GM12878 (cell line): ENCODE measurements at regions not wholly inside any gene's neighbourhood (a gene's known extent, or its start where the extent isn't known, plus 50 kb on each side); places are given as distances from the start of the nearest gene placed in this dataset.

ENCODE experiments used
- ATAC-seq: fragments of 200-7000 bp; cut with Tn5 transposase; 3 replicates; pipeline ENCODE4 v1.9.1; 2020; ENCODE audit warnings: mild to moderate bottlenecking, moderate library complexity
- BruUV-seq: library from RNA; stranded (reverse); fragments of 400-500 nt; replicated peaks from 2 replicates; lab custom pipeline; 2021; lab: Mats Ljungman, UMichigan
- CTCF ChIA-PET: fragments of 300-600 bp; sonication (Branson Sonifier 250); formaldehyde crosslinking; extraction: SDS; loops from one replicate; lab custom pipeline; 2021; ENCODE audit warnings: inconsistent platforms; lab: Yijun Ruan, JAX
- POLR2A ChIA-PET: fragments of 350-600 bp; formaldehyde crosslinking; extraction: SDS; loops from one replicate; lab custom pipeline; 2021; ENCODE audit warnings: inconsistent platforms; lab: Charles Lee
- RAD21 ChIA-PET: fragments of 300-600 bp; sonication (Branson Sonifier 250); formaldehyde crosslinking; loops from one replicate; lab custom pipeline; 2023; ENCODE audit warnings: antibody characterized with exemption; ENCODE audit not compliant: unreplicated experiment; lab: Charles Lee
- SMC1A ChIA-PET: fragments of 300-600 bp; sonication (Branson Sonifier 250); formaldehyde crosslinking; loops from one replicate; lab custom pipeline; 2023; ENCODE audit not compliant: unreplicated experiment, uncharacterized antibody; lab: Charles Lee
- DNase-seq: peaks from one replicate; pipeline ENCODE4 v3.0.0-alpha.2; 2011; ENCODE audit warnings: low read depth, low spot score
- FAIRE-seq: peaks from 3 replicates; lab custom pipeline; 2011; peaks lifted over from hg19 to GRCh38; lab: Jason Lieb, UNC
- H2AFZ ChIP-seq: 2 replicates; pipeline ENCODE4 v1.6.0; 2011; ENCODE audit warnings: low read depth, low read length, control low read depth; ENCODE audit not compliant: control insufficient read depth
- H3K27ac ChIP-seq: 2 replicates; pipeline ENCODE4 v1.5.1; 2011; ENCODE audit warnings: control low read depth; ENCODE audit not compliant: control insufficient read depth, insufficient read depth
- H3K27me3 ChIP-seq, 2 experiments: replicated peaks in 1 of 2; 2 replicates each; pipeline versions ENCODE4 v1.6.0 to v1.6.1; 2011; ENCODE audit warnings: low read length in 1 of 2; ENCODE audit not compliant: control insufficient read depth in 2 of 2, insufficient read depth in 2 of 2
- H3K36me3 ChIP-seq, 2 experiments: 2 replicates each; pipeline ENCODE4 v1.5.1; 2011; ENCODE audit warnings: low read length in 1 of 2; ENCODE audit not compliant: control insufficient read depth in 2 of 2, insufficient read depth in 2 of 2
- H3K4me1 ChIP-seq: 2 replicates; pipeline ENCODE4 v1.6.1; 2011; ENCODE audit warnings: mild to moderate bottlenecking, low read length, moderate library complexity, mixed read lengths; ENCODE audit not compliant: control insufficient read depth, insufficient read depth
- H3K4me2 ChIP-seq: 2 replicates; pipeline ENCODE4 v1.6.0; 2011; ENCODE audit warnings: control low read depth; ENCODE audit not compliant: control insufficient read depth, insufficient read depth
- H3K4me3 ChIP-seq: fragments of 200-600 bp; sonication (generic); 2 replicates; pipeline ENCODE4 v1.5.1; 2016
- H3K79me2 ChIP-seq: 2 replicates; pipeline ENCODE4 v1.6.0; 2011; ENCODE audit warnings: low read length; ENCODE audit not compliant: control insufficient read depth, insufficient read depth
- H3K9ac ChIP-seq: 2 replicates; pipeline ENCODE4 v1.8.0; 2011; ENCODE audit warnings: low read length, control low read depth, mixed read lengths; ENCODE audit not compliant: control insufficient read depth, insufficient read depth
- H3K9me3 ChIP-seq: replicated peaks from 3 replicates; pipeline ENCODE4 v1.5.1; 2011; ENCODE audit warnings: mild to moderate bottlenecking, low read length; ENCODE audit not compliant: control insufficient read depth, insufficient read depth
- H4K20me1 ChIP-seq: 2 replicates; pipeline ENCODE4 v1.6.0; 2011; ENCODE audit not compliant: control insufficient read depth, insufficient read depth
- CBX5 ChIP-seq: sonication (generic); IDR thresholded peaks from 2 replicates; pipeline ENCODE4 v1.6.1; 2016; ENCODE audit warnings: low read depth, moderate library complexity, mild to moderate bottlenecking, inconsistent platforms
- CREM ChIP-seq: IDR thresholded peaks from 2 replicates; pipeline ENCODE4 v1.6.1; 2014; ENCODE audit warnings: antibody characterized with exemption, low read depth
- E4F1 ChIP-seq: fragments of 450-650 bp; IDR thresholded peaks from 2 replicates; pipeline ENCODE4 v1.6.1; 2018; ENCODE audit warnings: borderline replicate concordance, mild to moderate bottlenecking; ENCODE audit not compliant: partially characterized antibody
- MTA2 ChIP-seq: fragments of 450-650 bp; IDR thresholded peaks from 2 replicates; pipeline ENCODE4 v1.6.1; 2016; ENCODE audit warnings: low read depth, mild to moderate bottlenecking, moderate library complexity
- POLR2AphosphoS5 ChIP-seq: IDR thresholded peaks from 2 replicates; pipeline ENCODE4 v1.6.1; 2011; ENCODE audit warnings: mild to moderate bottlenecking, low read length, inconsistent platforms
- SMARCA5 ChIP-seq: fragments of 450-650 bp; IDR thresholded peaks from 2 replicates; pipeline ENCODE4 v1.6.1; 2017; ENCODE audit warnings: mild to moderate bottlenecking
- ZBTB11 ChIP-seq: fragments of 450-650 bp; formaldehyde crosslinking; IDR thresholded peaks from 2 replicates; pipeline ENCODE4 v1.5.0; 2022; ENCODE audit warnings: mild to moderate bottlenecking, missing genetic modification characterization
- ZBTB33 ChIP-seq: fragments of 450-650 bp; IDR thresholded peaks from 2 replicates; pipeline ENCODE4 v1.6.1; 2017; ENCODE audit warnings: mild to moderate bottlenecking
- ZNF207 ChIP-seq: fragments of 450-650 bp; IDR thresholded peaks from 2 replicates; pipeline ENCODE4 v1.6.1; 2014; ENCODE audit warnings: antibody characterized with exemption, mild to moderate bottlenecking, borderline replicate concordance
- WGBS: methylation state at CpG from one replicate; pipeline ENCODE4 v1.1.6; 2016; ENCODE audit warnings: low lambda C conversion rate; ENCODE audit not compliant: insufficient replicate concordance, insufficient coverage; ENCODE audit errors: missing lambda C conversion rate; 5-methylcytosine and 5-hydroxymethylcytosine counted together
- in situ Hi-C: fragments of 300-500 bp; cut with MboI; formaldehyde crosslinking; loops from 9 replicates; pipeline ENCODE4 v1.14.3; 2018; ENCODE audit warnings: mixed read lengths
- intact Hi-C: fragments of 100-400 bp; cut with micrococcal nuclease; formaldehyde crosslinking; loops from one replicate; pipeline ENCODE4 v1.14.2; 2022; ENCODE audit not compliant: unreplicated experiment

GRCh38 chr14:25607192-25607591 lies 557.2 kb upstream of the STXBP6 start:
- FAIRE-seq = no peak

GRCh38 chr14:25602106-25602505 lies 552.2 kb upstream of the STXBP6 start:
- no peak overlapping the region for H2AFZ ChIP-seq
- H3K36me3 ChIP-seq = no peaks in the 10 kb centered on the region
- H3K9ac ChIP-seq = no peak overlapping the region
- POLR2A ChIA-PET = no interaction called here
- no peaks in the 10 kb centered on the region; the same call in 2 of the 3 replicates for H3K9me3 ChIP-seq
- no TSS peak for BruUV-seq
- no peaks in the 10 kb centered on the region for H3K4me1 ChIP-seq
- FAIRE-seq = no peak
- CTCF ChIA-PET = no interaction called here
- SMC1A ChIA-PET = no interaction called here
- no peaks in the 10 kb centered on the region for H3K79me2 ChIP-seq
- in situ Hi-C loops = no loop called here
- no peaks in the 10 kb centered on the region for H3K27me3 ChIP-seq
- no peak for ATAC-seq
- 47% methylated on average over 1 of the region's 1 CpG for WGBS
- H3K4me3 ChIP-seq = no peak overlapping the region
- no peak overlapping the region for H3K4me2 ChIP-seq
- RAD21 ChIA-PET = no interaction called here
- H3K27ac ChIP-seq = no peak overlapping the region
- intact Hi-C loops = no loop called here
- no peak for DNase-seq
- H4K20me1 ChIP-seq = no peaks in the 10 kb centered on the region
- TF ChIP-seq ZNF207 (no peak), ZBTB11 (CRISPR knock-in tag) (no peak), POLR2AphosphoS5 (no peak), ZBTB33 (no peak), MTA2 (no peak), SMARCA5 (no peak)

More at GRCh38 chr14:25607192-25607591, 557.2 kb upstream of the STXBP6 start:
- Histone ChIP-seq H4K20me1 (no peaks in the 10 kb centered on the region), H3K4me1 (no peaks in the 10 kb centered on the region), H3K27me3 (no peaks in the 10 kb centered on the region), H2AFZ (no peak overlapping the region), H3K9me3 (no peaks in the 10 kb centered on the region; the same call in 2 of the 3 replicates), H3K36me3 (no peaks in the 10 kb centered on the region), H3K4me3 (no peak overlapping the region), H3K79me2 (no peaks in the 10 kb centered on the region), H3K27ac (no peak overlapping the region), H3K4me2 (no peak overlapping the region), H3K9ac (no peak overlapping the region)
- ChIA-PET POLR2A (no interaction called here), RAD21 (no interaction called here), CTCF (no interaction called here), SMC1A (no interaction called here)
- TF ChIP-seq CBX5 = no peak
- no peak for TF ChIP-seq CREM
- TF ChIP-seq E4F1 = no peak
- in situ Hi-C loops = no loop called here
- no TSS peak for BruUV-seq
- intact Hi-C loops = no loop called here
- WGBS = 3% methylated on average over 3 of the region's 3 CpGs
- no peak for DNase-seq
- ATAC-seq = no peak
